K562 (cell line): ENCODE measurements at regions not wholly inside any gene's neighbourhood (a gene's known extent, or its start where the extent isn't known, plus 50 kb on each side); places are given as distances from the start of the nearest gene placed in this dataset.

ENCODE experiments used
- CTCF ChIP-seq, 3 experiments: IDR thresholded peaks in 2 of 3; conservative IDR thresholded peaks in 1 of 3; 2 replicates each; pipeline ENCODE4 v1.5.1; 2011 to 2012; ENCODE audit warnings: low read length in 3 of 3, mild to moderate bottlenecking in 3 of 3, control low read depth in 2 of 3, improper control_type of control experiment in 1 of 3, inconsistent platforms in 1 of 3, low read depth in 1 of 3, mixed read lengths in 1 of 3, moderate library complexity in 1 of 3; ENCODE audit not compliant: insufficient read depth in 2 of 3
- IRF2 ChIP-seq: sonication (generic); formaldehyde crosslinking; IDR thresholded peaks from 2 replicates; pipeline ENCODE4 v1.8.1; 2022; ENCODE audit warnings: mild to moderate bottlenecking, missing genetic modification reagents
- MAX ChIP-seq: sonication (generic); formaldehyde crosslinking; IDR thresholded peaks from 2 replicates; pipeline ENCODE4 v1.9.0; 2022; ENCODE audit warnings: mild to moderate bottlenecking, missing genetic modification reagents
- NFRKB ChIP-seq: fragments of 450-650 bp; IDR thresholded peaks from 2 replicates; pipeline ENCODE4 v1.6.1; 2016; ENCODE audit warnings: low read depth
- ZNF217 ChIP-seq: sonication (generic); formaldehyde crosslinking; IDR thresholded peaks from 2 replicates; pipeline ENCODE4 v1.8.0; 2022; ENCODE audit warnings: mild to moderate bottlenecking, missing genetic modification reagents

DNA sequence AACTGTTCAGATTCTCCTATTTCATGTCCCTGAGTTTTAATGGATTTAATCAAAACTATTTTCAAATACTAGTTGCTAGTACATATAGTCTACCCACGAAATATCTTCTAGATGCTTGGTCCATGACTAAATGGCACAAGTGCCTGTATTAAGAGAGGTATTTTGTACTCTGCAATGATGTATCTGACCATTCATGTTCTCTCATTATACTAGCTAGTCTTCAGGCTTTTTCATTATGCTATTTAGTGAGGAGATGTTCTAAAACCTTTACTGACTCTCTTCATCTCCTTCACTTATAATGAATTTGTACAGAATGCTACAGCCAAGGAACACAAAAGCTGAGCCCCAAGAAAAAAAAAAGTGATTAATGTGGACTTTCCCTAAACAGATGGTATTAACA is 222.5 kb downstream of the AHR start:
- no peak for TF ChIP-seq MAX (CRISPR knock-in tag)
- no peak for TF ChIP-seq CTCF (IDR thresholded peaks at IDR 0.05 in 2 of 3, conservative IDR thresholded peaks at IDR 0.05 in 1 of 3; ENCODE audit: insufficient read depth in 2 of 3, low read depth in 1 of 3, low read length in 3 of 3)
- TF ChIP-seq NFRKB: no peak
- no peak for TF ChIP-seq IRF2 (CRISPR knock-in tag)
- no peak for TF ChIP-seq ZNF217 (CRISPR knock-in tag)
